HG02588 (cell line): ENCODE measurements at regions not wholly inside any gene's neighbourhood (a gene's known extent, or its start where the extent isn't known, plus 50 kb on each side); places are given as distances from the start of the nearest gene placed in this dataset.
"Not testable (repeated sequence)": the region's sequence is repeated elsewhere in the genome, so short reads cannot be mapped to it uniquely, and the experiment has no call there.

Experiments
- ATAC-seq: cut with Tn5 transposase; IDR thresholded peaks from one replicate; pipeline ENCODE4 v1.9.1; 2021; ENCODE audit warnings: mild to moderate bottlenecking, moderate library complexity; ENCODE audit not compliant: unreplicated experiment

DNA sequence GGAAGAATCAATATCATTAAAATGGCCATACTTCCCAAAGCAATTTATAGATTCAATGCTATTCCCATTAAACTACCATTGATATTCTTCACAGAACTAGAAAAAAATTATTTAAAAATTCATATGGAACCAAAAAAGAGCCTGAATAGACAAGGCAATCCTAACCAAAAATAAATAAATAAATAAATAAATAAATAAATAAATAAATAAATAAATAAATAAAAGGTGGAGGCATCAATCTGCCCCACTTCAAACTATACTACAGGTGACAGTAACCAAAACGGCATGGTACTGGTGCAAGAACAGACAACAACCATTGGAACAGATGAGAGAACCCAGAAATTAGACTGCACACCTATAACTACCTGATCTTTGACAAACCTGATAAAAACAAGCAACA, 598.5 kb upstream of the GRM3 start:
- not testable (repeated sequence) for ATAC-seq

- no peak for ATAC-seq
Measured at GRCh38 chr7:86025807-86026206, 617.9 kb upstream of the GRM3 start.

DNA sequence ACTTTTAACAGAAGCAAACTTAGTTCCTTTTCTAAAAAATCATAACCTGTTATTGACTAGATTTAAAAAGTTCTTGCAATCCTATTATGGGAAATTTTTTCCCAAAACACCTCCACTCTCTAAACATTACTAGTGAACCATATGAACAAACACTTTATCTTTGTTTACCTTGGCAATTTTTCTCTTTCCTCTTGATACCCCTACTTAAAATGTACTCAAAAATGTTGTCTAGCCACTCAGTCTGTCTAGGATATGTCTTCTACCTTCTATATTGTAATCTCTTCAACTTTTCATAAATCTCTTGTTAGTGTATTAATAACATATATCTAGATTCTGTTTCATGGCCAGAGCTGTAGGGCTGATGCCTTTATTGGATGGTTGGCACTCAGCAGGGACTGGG, 630.0 kb upstream of the GRM3 start:
- no peak for ATAC-seq

DNA sequence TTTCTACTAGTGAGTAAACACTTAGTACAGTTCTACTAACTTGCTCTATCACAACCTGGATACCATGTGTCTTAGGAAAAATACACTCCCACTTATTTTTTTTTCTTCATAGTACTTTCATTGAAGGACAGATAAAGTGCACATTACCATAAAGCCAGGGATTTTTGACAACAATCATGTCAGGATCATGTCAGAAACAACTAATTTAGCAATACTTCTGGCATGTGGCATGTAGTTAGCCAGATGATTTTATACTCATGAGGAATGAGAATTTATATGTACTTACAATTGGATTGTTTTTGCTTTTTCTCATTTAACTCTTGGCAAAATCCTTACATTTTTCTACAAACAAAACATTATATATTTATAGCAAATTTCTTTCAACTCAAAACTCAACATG, 630.7 kb upstream of the GRM3 start:
- ATAC-seq = no peak

DNA sequence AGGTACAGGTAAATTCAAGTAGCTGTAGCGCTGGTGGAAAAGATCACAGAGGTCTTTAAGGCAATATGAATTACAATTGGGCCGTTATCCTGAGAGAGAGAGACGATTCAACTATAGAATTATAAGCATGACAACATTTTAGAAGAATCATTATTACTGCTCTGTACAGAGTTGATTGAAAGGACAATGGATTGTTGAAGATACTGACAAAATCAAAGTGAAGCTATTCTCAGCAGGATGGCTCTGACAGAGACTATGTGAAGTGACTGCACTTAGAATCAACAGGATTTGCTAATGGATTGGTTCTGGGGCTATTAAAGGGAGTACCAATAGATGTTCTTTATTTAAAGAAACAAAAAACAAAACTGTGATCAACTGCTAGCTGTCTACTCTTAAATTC, 634.8 kb upstream of the GRM3 start:
- ATAC-seq = no peak

DNA sequence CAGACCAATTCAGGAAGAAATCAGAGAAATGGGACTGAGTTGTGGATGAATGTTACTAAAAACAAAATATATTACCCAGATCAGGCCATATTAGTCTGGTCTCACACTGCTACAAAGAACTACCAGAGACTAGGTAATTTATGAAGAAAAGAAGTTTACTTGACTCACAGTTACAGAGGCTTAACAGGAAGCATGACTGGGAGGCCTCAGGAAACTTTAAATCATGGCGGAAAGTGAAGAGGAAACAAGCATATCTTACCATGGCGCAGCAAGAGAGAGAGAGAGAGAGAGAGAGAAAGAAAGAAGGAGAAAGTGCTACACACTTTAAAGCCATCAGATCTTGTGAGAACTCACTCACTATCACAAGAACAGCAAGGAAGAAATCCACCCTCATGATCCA, 636.8 kb upstream of the GRM3 start:
- ATAC-seq = no peak

GRCh38 chr7:86002858-86003257, 640.9 kb upstream of the GRM3 start:
- ATAC-seq = no peak

DNA sequence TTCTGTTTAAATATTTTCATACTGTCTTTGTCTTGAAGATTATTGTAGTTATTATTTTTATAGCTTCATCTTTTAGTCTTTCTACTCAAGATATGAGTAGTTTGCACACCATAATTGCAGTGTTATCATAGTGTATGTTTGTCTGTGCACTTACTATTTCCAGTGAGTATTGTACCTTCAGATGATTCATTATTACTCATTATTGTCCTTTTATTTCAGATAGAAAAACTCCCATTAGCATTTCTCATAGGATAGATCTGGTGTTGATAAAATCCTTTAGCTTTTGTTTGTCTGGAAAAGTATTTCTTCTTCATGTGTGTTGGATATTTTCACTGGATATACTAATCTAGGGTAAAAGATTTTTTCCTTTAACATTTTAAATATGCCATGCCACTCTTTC, 646.2 kb upstream of the GRM3 start:
- ATAC-seq = no peak

- no peak for ATAC-seq
Measured at GRCh38 chr7:85995101-85995500, 648.6 kb upstream of the GRM3 start.

GRCh38 chr7:85980740-85981139, 663.0 kb upstream of the GRM3 start:
- no peak for ATAC-seq

DNA sequence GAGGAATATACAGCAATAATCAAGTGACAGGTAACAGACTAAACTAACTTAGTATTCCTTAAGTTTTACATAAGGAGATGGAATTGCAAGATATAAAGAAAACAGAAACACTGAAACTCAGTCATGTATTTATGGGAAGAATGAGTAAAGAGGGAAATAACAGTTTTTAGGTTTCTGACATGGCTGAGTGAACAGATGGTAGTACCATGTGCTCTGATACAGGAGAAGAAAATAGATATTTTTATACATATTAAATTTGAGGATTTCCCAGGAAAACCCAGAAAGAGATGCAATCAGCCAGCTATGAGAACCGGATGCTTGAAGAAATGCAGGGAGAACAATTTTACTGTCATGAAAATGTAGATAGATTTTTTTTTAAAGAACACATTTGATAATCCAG, 669.5 kb upstream of the GRM3 start:
- ATAC-seq = no peak

DNA sequence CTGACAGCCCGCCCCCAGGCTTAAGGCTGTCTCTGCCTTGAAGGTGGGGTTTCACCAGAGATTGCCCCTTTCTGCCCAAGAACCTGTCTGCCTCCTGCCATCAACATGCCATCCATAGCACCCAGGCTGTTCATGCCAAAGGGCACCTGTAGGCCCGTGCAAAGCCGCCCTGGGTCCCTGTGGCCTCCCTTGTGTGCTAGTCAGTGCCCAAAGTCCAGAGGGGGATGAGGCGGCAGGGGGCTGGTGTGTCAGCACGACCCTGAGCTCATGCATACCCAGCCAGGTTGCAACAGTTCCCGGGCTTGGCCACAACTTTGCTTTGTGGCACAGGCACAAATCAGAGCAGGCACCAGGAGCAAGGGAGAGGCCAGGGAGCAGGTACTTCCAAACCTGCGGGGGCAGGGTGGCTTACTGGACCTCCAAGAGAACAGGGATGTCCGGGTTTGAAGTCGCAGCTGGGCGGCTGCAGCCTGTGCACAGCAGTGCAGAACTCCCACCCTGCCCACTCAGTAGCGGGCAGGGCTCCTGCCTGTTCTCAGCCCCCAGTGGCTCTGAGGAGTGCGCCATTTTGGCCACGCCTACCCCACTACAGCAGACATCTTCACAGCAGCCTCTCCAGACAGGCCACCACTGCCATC, 671.1 kb upstream of the GRM3 start:
- no peak for ATAC-seq

- ATAC-seq = no peak
Measured at GRCh38 chr7:85954961-85955360, 688.7 kb upstream of the GRM3 start.

GRCh38 chr7:85950871-85951270, 692.8 kb upstream of the GRM3 start:
- ATAC-seq = no peak

- no peak for ATAC-seq
Measured at GRCh38 chr7:85950418-85950817, 693.3 kb upstream of the GRM3 start.

DNA sequence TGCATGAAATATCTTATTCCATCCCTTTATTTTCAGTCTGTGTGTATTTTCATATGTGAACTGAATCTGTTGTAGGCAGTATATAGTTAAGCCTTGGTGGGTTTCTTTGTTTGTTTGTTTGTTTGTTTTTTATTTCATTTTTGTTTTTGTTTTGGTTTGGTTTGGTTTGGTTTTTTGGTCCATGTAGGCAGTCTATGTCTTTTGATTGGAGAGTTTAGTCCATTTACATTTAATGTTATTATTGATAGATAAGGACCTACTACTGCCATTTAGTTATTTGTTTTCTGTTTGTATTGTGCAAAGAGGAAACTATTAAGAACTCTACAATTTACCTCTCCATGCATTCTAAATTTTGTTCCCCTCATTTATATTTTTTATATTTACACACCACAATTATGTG, 695.9 kb upstream of the GRM3 start:
- ATAC-seq = no peak

DNA sequence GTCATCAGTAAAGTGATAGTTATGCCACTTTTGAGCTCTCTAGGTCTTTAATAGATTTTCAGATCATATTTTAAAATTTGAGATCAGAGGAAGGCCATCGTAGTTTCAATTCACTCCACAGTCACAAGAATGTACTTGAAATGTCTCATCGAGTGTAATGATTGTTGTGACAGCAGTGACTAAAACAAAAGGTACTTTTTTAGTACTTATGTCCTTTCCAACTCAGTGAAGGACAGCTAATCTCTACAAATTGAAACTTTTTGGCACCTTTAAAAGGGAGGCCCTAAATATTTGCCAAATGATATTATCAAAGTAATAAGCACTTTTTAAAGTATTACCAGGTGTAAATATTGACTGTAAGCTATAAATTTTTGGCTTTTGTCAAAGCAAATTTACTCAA, 702.9 kb upstream of the GRM3 start:
- no peak for ATAC-seq

DNA sequence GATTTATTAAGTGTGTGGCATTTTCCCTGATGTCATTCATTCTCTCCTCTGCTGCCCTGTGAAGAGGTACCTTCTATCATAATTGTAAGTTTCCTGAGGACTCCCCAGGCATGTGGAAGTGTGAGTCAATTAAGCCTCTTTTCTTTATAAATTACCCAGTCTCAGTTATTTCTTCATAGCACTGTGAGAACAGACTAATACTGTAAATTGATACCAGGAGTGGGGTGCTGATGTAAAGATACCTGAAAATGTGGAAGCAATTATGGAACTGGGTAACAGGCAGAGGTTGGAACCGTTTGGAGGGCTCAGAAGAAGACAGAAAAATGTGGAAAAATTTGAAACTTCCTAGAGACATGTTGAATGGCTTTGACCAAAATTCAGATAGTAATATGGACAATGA, 711.8 kb upstream of the GRM3 start:
- ATAC-seq = no peak

- no peak for ATAC-seq
Measured at GRCh38 chr7:85928500-85928899, 715.2 kb upstream of the GRM3 start.

- ATAC-seq = no peak
Measured at GRCh38 chr7:85927226-85927625, 716.5 kb upstream of the GRM3 start.

DNA sequence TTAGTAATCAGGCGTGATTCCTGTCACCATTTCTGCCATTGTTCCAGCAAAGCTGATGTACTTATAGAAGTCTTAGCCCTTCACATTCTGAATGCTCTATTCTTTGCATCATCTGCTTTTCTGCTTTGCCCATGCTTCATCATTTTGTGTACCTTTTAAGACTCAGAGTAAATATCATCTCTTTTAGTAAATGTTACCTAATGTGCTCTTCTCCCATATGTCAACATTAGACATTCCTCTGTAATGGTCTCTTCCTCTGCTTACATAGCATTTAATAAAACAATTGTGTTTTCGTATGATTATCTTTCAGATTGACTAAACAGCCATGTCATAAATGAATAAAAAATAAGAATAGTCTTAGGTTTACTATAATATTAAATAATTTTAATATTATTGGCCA, 719.6 kb upstream of the GRM3 start:
- no peak for ATAC-seq

GRCh38 chr7:85916016-85916415, 727.7 kb upstream of the GRM3 start:
- no peak for ATAC-seq

GRCh38 chr7:85914437-85914836, 727.6 kb upstream of the SEMA3D start:
- ATAC-seq = no peak

DNA sequence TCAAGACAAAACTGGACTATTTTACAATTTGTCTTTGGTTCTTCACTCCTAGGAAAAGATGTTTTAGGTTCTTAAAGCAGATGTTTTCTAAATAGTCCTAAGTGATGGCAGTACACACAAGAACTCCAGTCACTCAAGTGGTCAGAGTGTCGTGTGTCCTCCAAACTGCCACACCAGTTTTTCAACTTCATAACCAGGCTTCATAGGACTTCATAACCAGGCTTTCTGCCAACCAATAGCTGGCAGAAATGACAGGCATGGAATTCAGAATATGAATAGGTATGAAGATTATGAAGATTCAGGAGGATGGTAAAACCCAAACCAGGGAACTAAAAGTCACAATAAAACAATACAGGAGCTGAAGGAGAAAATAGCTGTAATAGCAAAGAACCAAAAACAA, 721.2 kb upstream of the SEMA3D start:
- ATAC-seq = no peak
